IPS-18a (cell line): ENCODE measurements at regions not wholly inside any gene's neighbourhood (a gene's known extent, or its start where the extent isn't known, plus 50 kb on each side); places are given as distances from the start of the nearest gene placed in this dataset.
"Not testable (repeated sequence)": the region's sequence is repeated elsewhere in the genome, so short reads cannot be mapped to it uniquely, and the experiment has no call there.

Experiments used
- H3K27ac ChIP-seq: one replicate; pipeline ENCODE4 v1.5.1; 2013; ENCODE audit warnings: low read length
- H3K27me3 ChIP-seq: one replicate; pipeline ENCODE4 v1.6.1; 2013; ENCODE audit warnings: mild to moderate bottlenecking, low read length; ENCODE audit not compliant: control insufficient read depth, insufficient read depth
- H3K36me3 ChIP-seq: one replicate; pipeline ENCODE4 v1.6.1; 2013; ENCODE audit warnings: low read depth, low read length; ENCODE audit not compliant: control insufficient read depth
- H3K4me1 ChIP-seq: one replicate; pipeline ENCODE4 v1.6.1; 2013; ENCODE audit warnings: low read depth, low read length; ENCODE audit not compliant: control insufficient read depth
- H3K4me3 ChIP-seq: one replicate; pipeline ENCODE4 v1.5.1; 2013; ENCODE audit warnings: low read length
- H3K9ac ChIP-seq: one replicate; pipeline ENCODE4 v1.6.1; 2013; ENCODE audit warnings: mild to moderate bottlenecking, low read length, moderate library complexity
- H3K9me3 ChIP-seq: one replicate; pipeline ENCODE4 v1.6.1; 2013; ENCODE audit warnings: low read depth, low read length; ENCODE audit not compliant: control insufficient read depth

DNA sequence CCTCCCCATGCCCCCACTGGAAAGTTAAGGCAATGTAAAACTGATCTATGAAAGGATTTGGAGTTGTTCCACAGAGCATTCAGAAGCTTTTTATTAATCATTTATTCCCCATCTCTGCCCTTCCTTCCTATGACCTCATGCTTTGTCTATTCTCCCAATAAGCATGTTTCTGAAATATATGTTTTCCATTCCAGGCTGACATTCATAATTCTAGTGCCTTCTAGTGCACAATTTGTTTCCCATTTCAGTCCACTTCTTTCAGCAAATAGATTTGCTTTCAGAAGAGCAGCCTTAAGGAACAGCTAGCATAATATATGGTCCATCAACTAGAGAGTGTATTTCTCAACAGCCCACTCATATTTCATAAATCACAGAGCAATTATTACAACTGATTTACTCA is 77.1 kb upstream of the ATXN3L start:
- Histone ChIP-seq H3K27me3 (no peaks in the 10 kb centered on the region), H3K27ac (no peak overlapping the region), H3K36me3 (no peaks in the 10 kb centered on the region), H3K4me3 (no peak overlapping the region), H3K9ac (no peak overlapping the region), H3K4me1 (no peaks in the 10 kb centered on the region), H3K9me3 (no peaks in the 10 kb centered on the region)

DNA sequence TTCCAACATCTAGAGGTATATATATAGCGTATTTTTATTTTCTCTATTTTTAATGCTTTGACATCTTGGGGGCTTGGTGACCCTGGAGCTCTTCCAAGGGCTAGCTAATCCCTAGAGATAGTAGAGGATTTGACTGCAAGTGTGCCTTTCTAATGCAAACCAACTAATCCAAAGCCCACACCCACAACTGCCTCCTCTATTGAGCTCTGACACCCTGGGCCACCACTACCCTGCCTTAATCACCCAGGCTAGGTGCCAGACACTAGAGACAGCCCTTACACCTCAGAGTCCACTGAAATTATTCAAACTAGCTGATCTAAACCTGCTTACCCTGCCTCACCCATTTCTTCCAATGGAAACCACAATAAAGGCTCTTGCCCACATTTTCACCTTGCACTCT is 69.6 kb upstream of the ATXN3L start:
- Histone ChIP-seq H3K27ac (no peak overlapping the region), H3K4me3 (no peak overlapping the region), H3K9me3 (no peaks in the 10 kb centered on the region), H3K36me3 (no peaks in the 10 kb centered on the region), H3K9ac (no peak overlapping the region), H3K27me3 (no peaks in the 10 kb centered on the region), H3K4me1 (peaks cover 4% of the 10 kb centered on the region)

DNA sequence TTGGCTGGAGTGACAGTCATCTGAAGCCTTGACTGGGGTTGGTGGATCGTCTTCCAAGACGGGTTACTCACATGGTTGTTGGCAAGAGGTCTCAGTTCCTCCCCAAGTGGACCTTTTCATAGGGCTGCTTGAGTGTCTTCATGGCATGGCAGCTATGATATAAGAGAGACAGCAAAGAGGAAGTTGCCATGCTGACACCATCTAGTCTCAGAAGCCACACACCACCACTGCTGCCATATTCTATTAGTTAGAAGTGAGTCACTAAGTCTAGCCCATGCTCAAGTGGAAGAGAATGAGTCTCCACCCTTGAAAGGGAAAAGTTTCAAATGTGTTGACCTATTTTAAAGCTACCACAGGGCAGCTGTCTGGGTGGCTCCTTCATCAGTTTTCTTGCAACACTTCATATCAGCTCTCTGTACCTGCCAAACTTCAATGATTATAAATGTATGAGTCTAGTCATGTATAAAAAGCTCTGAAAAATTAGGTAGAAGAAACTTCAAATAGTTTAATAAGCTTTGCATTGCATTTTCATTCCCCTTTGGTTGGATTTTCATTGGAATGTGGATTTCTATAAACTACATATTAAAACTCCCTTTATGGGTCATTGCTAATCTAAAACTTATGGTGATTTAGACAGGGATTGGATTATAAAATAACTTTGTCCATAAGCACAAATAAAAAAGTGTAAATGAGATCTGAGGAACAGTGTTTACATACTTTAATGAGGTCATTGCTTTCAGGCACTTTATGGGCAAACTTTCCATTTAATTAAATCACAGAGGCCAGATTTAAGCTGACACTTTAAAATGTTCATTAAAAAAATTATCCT is 68.0 kb upstream of the ATXN3L start:
- Histone ChIP-seq H3K4me3 (no peak overlapping the region), H3K4me1 (peaks cover 13% of the 10 kb centered on the region), H3K27me3 (no peaks in the 10 kb centered on the region), H3K9ac (no peak overlapping the region), H3K9me3 (no peaks in the 10 kb centered on the region), H3K36me3 (no peaks in the 10 kb centered on the region), H3K27ac (no peak overlapping the region)

DNA sequence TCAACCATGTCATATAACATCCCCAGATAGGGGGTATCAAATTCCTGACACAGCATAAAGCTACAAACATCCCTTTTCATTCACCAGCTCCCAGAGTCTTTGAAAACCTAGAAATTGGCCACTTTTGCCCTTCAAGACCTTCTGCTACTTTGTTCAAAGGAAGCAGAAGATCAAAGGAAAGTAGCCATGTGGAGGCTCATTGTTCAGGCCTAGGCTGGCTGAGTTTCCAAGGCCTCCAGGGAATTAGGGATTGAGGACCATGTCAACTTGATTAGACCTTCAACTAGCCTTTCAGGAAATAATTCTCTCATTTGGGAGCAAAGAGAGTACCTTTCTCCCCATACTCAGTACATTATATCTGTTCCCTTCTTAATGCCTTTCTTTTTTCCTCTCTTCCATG is 66.8 kb upstream of the ATXN3L start:
- no peaks in the 10 kb centered on the region for H3K9me3 ChIP-seq
- H3K4me3 ChIP-seq: no peak overlapping the region
- peaks cover 18% of the 10 kb centered on the region for H3K4me1 ChIP-seq
- H3K27ac ChIP-seq: no peak overlapping the region
- no peaks in the 10 kb centered on the region for H3K27me3 ChIP-seq
- H3K36me3 ChIP-seq: no peaks in the 10 kb centered on the region
- no peak overlapping the region for H3K9ac ChIP-seq

DNA sequence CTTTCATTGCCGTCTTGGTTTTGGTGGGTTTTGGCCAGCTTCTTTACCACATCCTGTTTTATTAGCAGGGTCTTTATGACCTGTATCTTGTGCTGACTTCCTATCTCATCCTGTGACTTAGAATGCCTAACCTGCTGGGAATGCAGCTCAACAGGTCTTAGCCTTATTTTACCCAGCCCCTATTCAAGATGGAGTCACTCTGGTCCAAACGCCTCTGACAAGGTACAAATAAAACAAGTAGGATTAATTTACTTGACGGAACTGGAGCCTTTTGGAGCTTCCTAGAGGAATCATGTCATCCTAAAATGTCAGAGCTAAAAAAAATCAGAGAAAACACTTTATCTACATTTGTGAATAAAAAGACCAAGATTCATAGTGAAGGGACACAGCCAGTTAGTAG is 66.2 kb upstream of the ATXN3L start:
- Histone ChIP-seq H3K36me3 (no peaks in the 10 kb centered on the region), H3K4me3 (no peak overlapping the region), H3K9ac (no peak overlapping the region), H3K27me3 (no peaks in the 10 kb centered on the region), H3K9me3 (no peaks in the 10 kb centered on the region), H3K4me1 (peaks cover 18% of the 10 kb centered on the region), H3K27ac (no peak overlapping the region)

DNA sequence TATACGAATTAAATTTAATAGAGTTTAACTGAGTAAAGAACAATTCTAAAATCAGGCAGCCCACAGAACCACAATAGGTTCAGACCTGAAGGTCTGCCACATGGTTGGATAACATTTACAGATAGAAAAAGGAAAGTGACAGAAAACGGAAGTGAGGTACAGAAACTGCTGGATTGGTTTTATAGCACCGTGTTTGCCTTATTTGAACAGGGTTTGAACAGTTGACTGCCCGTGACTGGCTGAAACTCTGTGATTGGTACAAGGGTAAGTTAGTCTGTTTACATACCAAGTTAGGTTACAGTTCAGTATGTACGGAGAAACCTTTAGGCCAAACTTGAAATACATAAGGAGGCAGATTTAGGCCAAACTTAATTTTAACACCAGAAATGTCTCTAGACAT is 64.1 kb upstream of the ATXN3L start:
- Histone ChIP-seq H3K27me3 (no peaks in the 10 kb centered on the region), H3K4me3 (no peak overlapping the region), H3K36me3 (no peaks in the 10 kb centered on the region), H3K9me3 (no peaks in the 10 kb centered on the region), H3K4me1 (peaks cover 21% of the 10 kb centered on the region), H3K9ac (no peak overlapping the region), H3K27ac (no peak overlapping the region)

DNA sequence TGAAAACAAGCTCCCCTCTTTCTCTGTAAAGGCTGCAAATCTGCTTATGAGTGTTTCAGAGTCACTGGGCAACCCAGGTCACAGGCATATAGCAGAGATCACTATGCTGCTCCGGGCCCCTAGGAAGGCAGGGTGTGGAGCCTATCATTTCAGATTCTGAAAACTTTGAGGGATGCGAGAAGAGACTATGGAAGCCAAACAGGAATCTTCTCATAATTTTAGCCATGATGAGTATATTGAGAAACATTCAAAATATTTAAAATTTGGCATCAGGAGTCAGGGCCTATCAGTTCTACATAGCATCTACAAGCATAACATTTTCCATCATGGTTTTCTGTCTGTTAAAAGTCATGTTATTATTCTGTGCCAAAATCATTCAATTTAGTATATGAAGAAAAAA is 61.7 kb upstream of the ATXN3L start:
- Histone ChIP-seq H3K27me3 (no peaks in the 10 kb centered on the region), H3K27ac (no peak overlapping the region), H3K4me1 (peaks cover 21% of the 10 kb centered on the region), H3K9ac (no peak overlapping the region), H3K36me3 (no peaks in the 10 kb centered on the region), H3K9me3 (no peaks in the 10 kb centered on the region), H3K4me3 (no peak overlapping the region)

DNA sequence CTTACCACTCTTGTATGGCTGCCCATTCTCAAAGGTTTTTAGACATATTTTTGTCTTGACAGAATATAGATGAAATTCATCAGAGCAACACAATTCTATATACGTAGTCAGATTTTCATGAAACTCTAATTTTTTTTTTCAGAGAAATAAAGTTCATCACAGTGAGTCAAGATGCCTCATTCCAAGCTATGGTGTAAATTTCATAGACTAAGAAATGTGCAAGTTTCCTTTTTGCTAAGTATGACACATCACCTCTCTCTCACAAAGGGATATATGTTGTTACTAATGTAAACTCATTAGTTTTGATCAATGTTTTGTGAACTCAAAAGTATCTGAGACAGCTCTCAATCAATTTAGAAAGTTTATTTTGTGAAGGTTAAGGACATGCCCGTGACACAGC is 60.4 kb upstream of the ATXN3L start:
- Histone ChIP-seq H3K9ac (no peak overlapping the region), H3K27me3 (no peaks in the 10 kb centered on the region), H3K36me3 (no peaks in the 10 kb centered on the region), H3K4me1 (peaks cover 21% of the 10 kb centered on the region), H3K9me3 (no peaks in the 10 kb centered on the region), H3K4me3 (no peak overlapping the region), H3K27ac (no peak overlapping the region)

DNA sequence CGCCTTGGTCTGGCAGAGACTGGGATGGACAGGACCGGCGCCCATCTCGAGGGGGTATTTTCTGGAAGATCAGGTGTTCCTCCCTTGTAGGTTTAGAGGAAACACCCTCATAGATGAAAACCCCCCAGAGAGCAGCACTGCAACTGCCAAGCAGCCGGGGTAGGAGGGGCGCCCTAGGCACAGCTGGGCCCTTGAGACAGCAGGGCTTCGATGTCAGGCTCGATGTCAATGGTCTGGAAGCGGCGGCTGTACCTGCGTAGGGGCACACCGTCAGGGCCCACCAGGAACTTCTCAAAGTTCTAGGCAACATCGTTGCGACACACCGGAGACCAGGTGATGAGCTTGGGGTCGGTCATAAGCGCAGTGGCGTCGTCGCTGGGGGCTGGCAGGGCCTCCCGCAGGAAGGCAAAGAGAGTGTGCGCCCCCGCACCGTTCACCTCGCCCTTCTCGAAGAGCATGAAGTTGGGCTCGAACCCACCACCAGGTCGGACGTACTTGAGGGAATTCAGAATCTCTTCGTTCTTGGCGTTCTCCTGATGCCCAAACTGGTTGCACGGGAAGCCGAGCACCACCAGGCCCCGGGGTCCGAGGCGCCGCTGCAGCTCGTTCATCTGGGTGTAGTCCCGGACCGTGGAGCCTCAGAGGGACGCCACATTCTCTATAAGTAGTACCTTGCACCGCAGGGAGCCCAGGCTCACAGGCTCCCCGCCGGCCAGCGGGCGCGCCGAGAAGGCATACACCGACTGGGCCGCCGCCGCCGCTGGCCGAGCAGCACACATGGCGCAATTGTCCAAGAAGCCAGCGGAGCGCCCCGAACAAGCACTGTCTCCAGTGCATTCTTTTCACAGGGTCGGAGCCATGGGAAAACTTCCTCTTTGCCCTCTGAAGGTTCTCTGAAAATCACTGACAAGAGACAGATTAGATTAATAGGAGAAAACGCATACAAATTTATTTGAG is 59.0 kb upstream of the ATXN3L start:
- H3K9me3 ChIP-seq, H3K36me3 ChIP-seq, H3K9ac ChIP-seq, H3K4me3 ChIP-seq, H3K27me3 ChIP-seq, H3K27ac ChIP-seq: not testable (repeated sequence)
- H3K4me1 ChIP-seq: peaks cover 21% of the 10 kb centered on the region

DNA sequence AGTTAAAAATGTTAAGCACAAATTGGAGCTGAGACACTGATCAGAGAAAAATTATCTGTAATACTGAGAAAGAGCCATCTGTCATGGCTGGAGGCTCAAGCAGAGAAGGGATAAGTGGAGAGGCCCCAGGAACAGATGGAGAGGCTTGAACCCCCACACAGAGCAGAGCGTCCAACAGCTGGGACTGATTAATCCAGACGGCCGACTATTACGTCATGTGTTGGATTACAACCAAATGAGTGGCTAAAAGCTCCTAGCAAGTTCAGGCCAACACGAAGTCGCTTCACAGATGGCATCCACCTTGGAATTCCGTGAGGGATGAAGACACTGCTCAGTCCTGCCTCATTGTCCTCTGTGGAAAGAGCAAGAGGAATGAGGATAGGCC is 57.7 kb upstream of the ATXN3L start:
- no peaks in the 10 kb centered on the region for H3K36me3 ChIP-seq
- H3K27me3 ChIP-seq: no peaks in the 10 kb centered on the region
- peaks cover 9% of the 10 kb centered on the region for H3K4me1 ChIP-seq
- no peaks in the 10 kb centered on the region for H3K9me3 ChIP-seq
- no peak overlapping the region for H3K9ac ChIP-seq
- no peak overlapping the region for H3K27ac ChIP-seq
- no peak overlapping the region for H3K4me3 ChIP-seq

DNA sequence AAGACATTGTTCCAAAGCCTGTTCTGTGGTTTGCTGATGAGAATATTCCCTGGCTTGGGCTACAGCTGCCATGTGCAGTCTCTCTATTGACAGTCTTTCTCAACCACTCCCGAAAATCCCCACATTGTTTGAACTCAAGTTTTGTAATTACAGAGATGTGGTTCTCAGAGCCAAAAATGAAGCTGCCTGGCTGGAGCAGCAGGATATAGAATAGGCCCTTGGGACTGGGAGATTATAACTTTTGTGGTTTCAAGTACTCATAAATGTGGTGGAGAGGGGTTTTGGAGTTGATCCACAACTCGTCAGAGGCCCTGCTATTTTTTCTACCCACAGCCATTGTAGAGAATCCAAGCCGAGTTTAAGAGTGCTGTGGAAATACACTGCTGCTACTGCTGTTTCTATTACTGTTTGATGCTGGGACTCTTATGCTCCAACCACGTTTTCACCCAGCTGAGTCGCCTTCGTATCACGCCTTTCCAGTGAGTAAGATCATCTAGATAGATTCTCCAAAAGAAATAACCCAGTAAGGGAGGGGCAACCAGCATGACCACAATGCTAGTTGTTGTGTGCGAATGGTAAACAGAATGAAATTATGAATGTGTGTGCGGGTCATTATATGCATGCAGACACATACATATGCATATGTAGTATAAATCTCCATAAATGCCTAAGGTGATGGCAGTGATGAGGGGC is 57.1 kb upstream of the ATXN3L start:
- Histone ChIP-seq H3K27ac (no peak overlapping the region), H3K4me1 (peaks cover 7% of the 10 kb centered on the region), H3K4me3 (no peak overlapping the region), H3K27me3 (no peaks in the 10 kb centered on the region), H3K9ac (no peak overlapping the region), H3K36me3 (no peaks in the 10 kb centered on the region), H3K9me3 (no peaks in the 10 kb centered on the region)
